SHP77 treated with DMSO at 0.1 percent for 48 hours (cell line): ENCODE measurements at regions not wholly inside any gene's neighbourhood (a gene's known extent, or its start where the extent isn't known, plus 50 kb on each side); places are given as distances from the start of the nearest gene placed in this dataset.

Experiments
- DNase-seq: peaks from one replicate; lab custom pipeline; 2025; lab: John Stamatoyannopoulos, UW

DNA sequence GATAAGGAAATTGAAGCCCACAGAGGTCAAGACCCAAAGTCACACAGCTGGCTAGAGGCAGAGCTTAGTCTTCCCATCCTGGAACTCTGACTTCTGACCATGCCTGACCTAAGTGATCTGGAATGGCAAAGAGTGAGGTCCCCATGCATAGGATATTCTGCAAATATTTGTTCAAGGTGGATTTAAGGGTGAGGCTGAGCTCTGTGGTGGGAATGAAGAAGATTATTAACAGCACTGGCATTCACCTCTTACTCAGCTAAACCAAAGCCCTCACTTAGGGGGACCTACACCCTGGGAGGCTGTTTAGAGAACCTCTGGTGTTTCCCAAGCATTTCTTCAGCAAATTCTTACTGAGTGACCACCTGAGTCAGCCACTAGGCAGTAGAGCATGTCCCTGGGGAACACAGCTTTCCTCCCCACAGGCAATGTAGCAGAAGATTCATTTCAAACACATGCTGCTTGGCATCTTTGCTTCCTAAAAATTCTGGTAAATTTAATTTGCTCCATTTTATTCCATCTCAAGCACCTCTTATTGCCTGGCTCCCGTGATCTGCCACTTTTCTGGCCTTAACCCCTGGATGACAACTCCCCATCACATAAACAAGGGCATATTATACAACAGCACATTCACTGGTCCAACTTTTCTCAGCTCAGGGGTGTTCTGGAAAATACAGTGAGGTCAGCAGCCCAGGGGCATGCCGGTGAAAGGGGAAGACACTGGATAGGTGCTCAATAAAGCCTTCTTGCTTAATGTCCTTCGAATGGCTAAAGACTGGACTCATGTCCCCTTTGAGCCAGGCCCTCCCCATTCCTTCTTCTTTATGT lies 176.0 kb downstream of the ABHD5 start:
- DNase-seq = no peak

DNA sequence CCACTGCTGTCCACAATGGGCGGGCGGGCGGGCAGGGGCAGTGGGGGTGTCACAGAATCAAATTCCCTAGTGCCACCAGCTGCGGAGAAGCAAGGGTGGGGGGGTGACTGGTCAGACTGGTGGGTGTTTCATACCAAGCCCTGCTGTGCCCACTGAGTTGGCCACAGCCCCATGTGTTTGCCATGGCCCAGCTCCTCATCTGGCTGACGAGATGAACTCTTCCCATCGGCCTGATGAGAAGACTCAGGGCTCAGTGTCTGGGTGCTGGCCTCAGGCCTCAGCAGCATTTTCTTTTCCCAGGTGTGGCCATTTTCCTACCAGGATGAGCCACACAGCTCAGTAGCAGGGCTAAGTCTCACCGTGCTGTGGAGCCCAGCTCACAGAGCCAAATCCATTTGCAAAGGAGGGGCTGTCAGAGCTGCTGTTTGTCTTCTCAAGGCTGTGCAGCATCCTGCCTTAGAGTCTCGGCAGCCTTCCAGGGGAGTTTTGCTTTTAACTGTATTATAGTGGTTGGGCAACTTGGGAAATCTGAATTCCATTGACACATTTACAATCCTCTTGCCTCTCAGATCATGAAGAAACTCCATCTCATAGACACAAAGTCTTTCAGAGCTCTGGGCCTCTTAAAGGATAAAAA lies 176.8 kb downstream of the ABHD5 start:
- no peak for DNase-seq

DNA sequence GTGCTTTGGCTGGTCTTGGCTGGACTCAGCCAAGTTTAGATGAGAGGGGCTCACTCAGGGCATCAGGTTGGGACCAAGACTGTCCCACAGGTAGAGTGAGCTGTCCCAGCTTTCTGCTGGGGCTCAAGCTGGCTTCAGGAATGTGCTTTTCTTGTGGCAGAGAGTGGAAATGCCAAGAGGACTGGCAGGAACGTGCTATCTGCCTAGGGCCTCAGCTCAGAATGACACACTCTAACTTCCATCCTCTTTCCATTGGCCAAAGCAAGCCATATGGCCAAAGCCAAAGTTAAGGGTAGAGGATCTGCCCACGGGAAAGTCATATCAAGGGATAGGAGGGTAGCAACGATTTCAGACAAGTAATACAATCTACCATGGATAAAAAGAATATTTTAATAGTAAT lies 178.8 kb downstream of the ABHD5 start:
- no peak for DNase-seq

DNA sequence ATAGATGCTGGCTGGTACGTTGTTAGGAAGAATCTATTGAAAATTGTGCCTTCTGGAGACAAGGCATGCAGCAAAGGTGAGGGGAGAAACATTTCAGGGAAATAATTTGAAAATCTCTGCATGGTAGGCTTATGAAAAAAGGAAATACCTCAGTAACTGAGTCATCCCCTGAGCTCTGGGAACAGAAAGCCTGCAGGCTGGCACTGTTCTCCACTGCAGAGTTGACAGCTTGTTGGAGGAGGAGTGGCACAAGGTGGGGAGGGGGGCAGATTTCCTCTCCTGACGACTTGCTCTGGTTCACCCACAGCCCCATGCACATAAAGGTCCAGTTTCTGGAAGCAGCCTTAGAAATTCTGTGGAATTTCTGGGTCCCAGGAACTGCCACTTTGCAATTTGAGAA lies 179.4 kb downstream of the ABHD5 start:
- no peak for DNase-seq

DNA sequence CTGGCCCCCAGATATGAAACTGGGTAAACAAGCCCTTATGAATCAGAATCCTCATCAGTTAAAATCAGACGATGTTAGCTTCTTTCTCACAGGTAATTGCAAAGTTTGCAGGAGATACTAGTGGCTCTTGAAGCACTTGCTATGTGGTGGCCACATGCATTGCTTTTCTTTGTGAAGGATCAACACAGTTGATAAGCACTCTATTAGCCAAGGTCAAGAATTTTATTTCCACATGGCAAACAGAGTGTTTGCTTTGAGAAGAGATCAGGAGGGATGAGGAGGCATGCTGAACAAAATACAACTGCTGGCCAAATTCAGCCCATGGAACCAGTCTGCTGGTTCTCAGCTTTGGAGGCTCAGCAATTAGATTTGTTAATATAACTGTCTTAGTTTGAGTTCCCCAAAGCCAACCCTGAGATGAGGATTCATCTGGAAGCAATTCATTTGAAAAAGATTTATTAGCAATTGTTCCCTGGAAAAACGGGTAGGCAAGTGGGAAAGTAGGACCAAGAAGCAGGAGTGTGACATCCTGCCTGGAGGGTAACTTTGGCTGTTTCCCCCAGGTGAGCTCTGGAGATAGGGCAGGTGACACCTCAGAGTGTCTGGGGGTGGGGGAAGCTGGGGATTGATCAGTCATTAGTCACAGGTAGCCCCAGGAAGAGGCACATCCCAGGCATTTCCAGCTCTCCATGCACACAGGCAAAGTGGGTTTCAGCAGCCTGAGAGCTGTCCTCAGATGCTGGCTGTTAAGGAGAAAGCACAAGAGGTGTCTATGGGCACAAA lies 180.3 kb downstream of the ABHD5 start:
- DNase-seq = no peak

DNA sequence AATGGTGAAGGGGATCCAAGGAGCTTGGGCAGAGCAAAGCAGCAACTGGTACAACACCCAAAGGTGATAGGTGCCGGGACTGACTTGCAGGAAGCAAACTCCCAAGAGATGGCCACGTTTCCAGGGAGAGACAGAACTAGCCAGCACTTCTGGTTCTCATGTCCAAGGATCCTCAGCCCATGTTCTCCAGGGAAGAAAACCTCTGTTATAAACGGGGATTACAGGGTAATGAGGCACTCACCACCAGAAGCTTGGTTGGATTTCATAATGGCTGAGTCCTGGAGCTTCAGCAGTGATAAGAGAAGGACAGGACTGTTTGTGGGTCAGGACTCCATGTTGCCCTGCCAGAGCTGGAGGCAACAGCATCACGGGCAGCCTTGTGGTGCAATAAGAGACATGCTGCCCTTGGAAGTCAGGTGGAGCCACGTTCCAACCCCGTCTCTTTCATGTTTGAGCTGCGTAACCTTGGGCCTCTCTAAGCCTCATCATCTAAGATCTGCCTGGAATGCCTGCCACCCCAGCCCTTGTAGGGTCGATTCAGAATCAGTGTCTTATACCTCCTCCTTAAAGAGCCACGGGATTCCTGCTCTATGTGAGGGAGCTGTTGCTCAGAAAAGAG lies 181.0 kb downstream of the ABHD5 start:
- no peak for DNase-seq

DNA sequence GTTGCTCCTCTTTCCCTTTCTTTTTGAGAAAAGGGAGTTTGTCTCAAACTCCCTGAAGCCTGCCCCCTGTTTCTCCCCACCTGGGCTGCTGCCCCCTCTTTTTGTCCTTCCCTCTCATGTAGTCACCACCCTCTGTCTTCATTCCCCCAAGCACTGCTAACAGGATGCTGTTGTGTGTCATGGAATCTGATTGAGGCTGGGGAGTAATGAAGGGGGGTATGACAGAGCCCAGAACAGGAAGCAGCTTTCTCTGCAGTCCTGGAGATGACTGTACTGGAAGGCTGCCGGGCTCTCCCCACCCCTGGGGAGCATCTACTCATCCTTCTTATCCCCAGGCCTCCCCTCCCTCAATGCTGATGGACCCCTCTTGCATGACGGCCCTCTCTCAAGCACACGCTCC lies 181.6 kb downstream of the ABHD5 start:
- no peak for DNase-seq

DNA sequence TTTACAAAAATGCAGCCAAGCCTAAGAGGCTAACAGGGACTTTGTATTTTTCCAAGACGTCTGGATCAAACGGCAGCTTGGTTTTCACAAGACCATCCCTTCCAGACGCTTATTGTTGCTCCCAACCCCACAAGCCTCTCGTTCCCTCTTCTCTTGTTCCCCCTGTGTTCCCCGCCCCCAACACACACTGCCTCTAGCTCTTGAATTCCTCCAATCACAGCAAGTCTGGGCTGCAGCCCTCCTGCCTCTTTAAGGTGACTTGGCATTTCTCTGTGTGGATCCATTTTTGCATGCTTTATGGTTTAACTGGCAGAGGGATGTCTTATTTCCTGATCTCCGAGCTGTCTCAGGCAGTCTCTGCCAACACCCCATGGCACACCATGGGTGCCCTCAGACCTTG lies 182.2 kb downstream of the ABHD5 start:
- no peak for DNase-seq

DNA sequence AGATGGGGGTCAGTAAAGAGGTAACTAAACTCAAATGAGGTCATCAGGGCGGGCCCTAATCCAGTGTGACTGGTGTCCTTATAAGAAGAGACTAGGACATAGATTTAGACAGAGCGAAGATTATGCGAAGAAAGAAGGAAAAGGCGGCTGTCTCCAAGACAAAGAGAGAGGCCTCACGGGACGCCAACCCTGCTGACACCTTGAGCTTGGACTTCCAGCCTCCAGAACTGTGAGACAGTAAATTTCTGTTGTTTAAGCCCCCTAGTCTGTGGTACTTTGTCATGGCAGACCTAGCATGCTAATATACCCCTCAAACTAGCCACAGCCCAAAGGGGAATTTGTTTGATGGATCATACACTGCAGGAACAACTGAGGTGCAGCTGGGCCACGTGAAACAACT lies 183.0 kb downstream of the ABHD5 start:
- no peak for DNase-seq

DNA sequence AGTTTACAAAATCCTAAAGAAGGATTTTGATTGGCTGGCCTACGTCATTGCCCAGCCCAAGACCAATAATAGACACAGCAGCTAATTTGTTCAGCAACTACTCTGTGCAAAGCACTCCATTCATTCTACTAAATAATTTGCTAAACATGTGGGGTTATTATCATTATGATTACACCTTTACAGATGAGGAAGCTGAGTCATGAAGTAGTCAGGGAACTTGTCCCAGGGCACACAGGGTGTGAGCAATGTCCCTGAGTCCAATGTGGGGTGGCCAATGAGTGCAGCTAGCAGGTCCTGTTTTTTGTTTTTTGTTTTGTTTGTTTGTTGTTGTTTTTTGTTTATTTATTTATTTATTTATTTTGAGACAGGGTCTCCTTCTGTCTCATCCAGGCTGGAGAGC lies 183.6 kb downstream of the ABHD5 start:
- no peak for DNase-seq

DNA sequence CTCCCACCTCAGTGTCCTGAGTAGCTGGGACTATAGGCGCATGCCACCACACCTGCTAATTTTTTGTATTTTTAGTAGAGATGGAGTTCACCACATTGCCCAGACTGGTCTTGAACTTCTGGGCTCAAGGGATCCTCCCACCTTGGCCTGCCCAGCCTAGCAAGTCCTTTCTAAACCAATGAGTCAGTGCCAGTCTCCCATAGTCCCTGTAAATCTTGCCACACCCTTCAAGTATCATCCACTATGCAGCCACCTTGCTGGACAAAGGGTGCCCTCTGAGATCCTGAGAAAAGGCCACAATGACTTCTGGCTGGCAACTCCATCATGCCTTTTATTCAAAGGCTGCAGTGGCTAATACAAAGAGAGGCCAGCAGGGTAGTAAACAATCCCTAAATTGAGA lies 184.0 kb downstream of the ABHD5 start:
- DNase-seq = no peak

DNA sequence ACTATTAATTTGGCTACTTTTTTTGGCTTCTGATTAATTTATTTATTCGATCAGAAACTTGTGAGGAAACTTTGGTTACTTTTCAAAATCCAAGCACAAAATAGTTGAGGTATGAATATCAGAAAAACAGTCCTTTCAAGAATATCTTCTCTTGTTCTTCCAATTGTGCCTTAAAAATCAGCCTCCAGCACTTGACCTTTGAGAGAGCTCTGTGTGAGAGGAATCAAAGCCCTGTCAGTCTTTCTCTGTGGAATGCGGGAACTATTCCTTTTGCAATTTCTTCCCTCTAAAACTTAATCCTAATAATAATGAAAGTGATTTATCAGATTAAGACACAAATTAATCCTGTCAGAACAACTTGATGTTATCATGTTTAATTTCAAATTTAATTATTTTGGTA lies 185.9 kb downstream of the ABHD5 start:
- DNase-seq = no peak

DNA sequence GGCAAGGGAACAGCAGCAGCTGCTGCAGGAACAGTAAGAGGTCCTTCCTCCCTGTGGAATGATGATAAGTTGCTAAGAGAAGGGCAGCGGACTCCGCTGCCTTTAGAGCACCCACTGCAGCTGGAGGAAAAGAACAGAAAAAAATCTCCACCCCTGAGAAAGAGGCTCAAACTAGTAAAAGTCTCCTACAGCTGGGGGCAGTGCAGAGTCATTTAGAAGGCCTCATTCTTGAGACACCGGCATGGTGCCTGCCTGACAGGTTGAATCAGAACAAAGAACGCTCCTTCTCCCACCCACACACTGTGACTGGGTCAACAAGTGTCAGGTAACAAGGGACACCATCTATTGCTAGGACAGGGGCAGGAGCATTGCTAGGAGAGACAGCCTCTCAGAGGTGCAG lies 188.4 kb downstream of the ABHD5 start:
- DNase-seq = no peak

DNA sequence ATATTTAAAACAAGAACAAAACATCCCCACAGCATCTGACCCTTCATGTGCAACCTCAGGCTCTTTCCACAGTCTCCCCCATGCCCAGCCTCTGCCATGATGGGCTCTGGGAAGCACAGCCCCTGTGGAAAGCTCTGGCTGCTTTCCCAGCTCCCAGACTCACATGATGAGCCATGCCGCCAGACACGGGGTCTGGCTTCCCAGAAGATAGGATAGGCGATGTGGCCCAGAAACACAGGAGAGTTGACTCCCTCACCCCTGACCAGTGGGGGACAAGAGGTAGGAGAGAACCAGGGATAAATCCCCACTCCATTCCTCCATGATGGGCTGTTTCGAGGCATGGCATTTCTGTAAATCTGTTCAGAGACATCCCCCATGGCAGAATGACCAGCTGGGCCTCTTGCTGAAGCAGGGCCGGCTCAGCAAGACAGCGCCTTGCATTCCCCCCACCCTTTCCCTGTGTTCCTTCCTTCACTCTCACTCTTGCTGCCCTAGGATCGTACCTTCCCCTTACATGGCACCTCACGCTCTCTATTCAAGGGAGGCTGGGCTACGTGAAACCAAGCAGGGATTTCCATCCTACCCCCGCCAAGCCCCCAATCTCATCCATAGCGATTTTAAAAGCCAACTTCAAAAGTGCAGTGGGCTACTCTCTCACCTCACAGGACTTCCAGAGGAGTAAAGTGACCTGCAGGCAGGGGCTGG lies 192.4 kb downstream of the ABHD5 start:
- DNase-seq = no peak

DNA sequence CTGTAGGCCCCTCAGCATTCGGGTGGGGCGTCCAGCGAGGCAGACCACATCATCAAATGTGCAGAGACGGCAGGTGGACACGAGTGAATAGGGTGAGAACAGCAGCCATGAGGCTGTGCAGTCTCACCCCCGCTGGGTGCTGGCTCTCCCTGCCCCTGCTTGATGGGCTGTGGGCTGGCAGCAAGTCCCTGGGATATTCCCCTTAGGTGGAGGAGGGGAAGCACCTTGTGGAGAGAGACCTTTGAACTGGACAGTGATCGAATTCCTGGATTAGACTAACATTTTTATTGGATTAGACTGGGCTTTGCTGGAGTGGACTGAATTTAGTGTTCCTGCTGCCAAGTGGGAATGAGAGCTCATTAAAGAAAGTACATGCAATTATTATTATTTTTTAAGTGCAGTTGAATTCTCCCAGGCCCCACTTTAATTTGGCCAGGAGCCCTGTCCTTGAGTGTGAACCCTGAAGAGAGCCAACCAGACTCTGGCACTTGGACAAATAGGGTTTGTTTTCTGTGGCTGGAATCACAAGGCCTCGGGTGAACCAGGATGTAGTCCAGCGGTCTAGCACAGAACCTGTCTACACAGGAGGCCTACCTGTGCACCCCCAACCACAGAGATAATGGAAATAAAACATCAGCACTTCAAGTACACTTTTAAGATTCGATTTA lies 193.1 kb downstream of the ABHD5 start:
- no peak for DNase-seq

DNA sequence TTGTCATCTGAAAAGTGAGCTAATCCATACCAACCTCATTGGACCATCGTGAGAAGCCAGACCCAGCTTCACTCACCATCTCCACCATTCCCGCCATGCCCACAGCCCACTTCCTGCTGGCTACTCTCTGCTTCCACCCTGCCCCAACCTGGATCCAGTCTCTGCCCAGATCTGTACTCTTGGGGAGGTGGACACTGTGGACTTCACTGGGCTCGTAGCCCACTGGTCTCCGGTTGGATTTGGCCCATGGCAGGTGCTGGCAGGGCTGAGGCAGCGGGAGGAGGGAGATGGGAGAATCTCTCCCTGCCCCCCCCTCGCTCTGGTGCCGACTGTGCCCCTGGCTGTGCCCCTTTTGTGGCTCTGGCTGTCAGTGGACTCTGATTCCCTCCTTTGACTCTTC lies 193.8 kb downstream of the ABHD5 start:
- no peak for DNase-seq

DNA sequence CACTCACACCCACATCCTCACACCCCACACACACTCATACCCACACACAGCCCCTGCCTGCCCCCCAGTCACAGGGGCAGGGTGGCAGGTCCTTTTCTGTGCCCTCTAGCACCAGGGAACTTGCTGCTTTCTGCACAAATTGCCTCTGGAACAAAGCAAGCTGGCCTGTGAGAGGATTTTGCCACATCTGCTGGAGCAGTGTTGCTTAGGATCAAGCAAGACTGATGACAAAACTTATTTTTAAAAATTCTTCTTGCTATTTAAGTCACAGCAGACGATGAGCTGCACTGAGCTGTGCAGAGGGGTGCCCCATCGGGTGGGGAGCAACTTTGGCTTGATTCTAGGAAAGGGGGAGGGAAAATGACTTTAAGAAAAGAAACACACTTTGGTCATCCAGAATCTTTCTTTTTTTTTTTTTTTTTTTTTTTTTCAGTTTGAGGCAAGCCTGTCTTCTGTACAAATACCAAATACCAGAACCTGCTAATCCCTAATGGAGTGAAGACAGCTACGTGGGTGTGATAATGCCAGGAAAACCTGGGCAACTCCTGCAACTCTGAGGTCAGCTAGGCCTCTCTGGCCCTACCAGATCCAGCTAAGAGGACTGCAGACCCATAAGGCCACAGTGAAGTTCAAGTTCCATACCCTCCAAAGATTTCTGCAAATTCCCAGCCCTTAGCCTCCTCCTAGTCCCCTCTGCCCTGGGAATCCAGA lies 195.3 kb downstream of the ABHD5 start:
- no peak for DNase-seq

DNA sequence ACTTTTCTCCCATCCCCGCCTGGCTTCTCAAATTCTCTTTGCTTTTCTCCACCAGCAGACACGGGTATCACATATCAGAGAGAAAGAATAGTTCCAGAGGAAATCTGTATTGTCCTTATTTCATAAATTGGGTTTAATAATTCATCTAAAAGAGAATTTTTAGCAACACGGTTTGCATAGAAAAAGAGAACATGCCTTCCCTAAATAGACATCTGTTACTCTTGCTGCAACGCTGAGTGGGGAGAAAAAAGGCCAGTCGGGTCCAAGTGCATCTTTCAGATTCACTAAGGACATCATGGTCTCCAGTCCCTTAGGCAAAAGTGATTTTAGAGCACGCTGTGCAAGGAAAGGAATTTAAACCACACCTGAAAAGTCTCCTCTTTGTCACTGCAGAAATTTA lies 201.3 kb downstream of the ABHD5 start:
- no peak for DNase-seq

DNA sequence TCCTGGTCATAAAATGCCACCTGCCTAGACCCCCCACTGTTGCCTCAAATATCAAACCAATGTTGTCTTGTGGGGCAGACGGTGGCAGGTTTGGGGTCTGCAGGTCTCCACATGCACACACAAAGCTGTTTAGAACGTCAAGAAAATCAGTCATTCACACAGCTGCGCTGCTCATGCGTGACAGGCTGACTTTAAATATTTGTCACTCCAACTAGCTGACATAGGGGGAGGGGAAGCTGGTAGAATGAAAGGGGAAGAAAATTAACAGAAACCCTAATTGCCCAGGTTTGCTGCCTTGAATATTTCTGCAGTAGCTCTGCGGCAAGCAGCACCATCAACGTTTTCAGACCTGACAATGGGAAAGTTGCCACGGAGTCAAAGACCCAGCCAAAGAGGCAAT lies 201.8 kb downstream of the ABHD5 start:
- peak; percentile 44 for DNase-seq

DNA sequence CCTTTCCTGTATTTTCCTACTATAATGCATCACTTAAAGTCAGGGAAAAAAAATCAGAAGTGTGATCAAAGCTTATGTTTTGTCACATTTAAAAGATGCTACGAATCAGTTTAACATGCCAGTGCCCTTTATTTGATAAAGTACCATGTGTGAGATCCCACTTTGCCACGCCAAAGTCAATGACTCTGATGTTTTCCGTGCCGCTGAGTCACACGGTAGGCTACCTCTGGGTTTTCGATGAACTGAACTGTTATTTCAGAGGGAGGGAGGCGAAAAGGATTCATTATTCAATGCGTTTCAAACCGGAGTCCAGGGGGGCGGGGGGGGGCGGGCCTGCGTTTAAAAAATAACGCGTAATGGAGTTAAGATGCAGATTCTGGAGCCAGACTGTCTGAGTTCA lies 203.0 kb downstream of the ABHD5 start:
- no peak for DNase-seq
